Hepatocyte (in vitro differentiated cells): ENCODE measurements at regions not wholly inside any gene's neighbourhood (a gene's known extent, or its start where the extent isn't known, plus 50 kb on each side); places are given as distances from the start of the nearest gene placed in this dataset.

Experiments used
- CTCF ChIP-seq: fragments of 200-600 bp; sonication (generic); IDR thresholded peaks from 2 replicates; pipeline ENCODE4 v1.5.1; 2016; ENCODE audit warnings: antibody characterized with exemption, mild to moderate bottlenecking; ENCODE audit not compliant: poor library complexity
- EZH2phosphoT487 ChIP-seq: fragments of 200-600 bp; sonication (generic); IDR thresholded peaks from one replicate; pipeline ENCODE4 v1.6.1; 2018; ENCODE audit warnings: antibody characterized with exemption, mild to moderate bottlenecking, low read depth, moderate library complexity; ENCODE audit not compliant: unreplicated experiment, severe bottlenecking

- TF ChIP-seq CTCF (no peak), EZH2phosphoT487 (no peak)
Measured at GRCh38 chr2:234771980-234772732, 179.7 kb upstream of the SH3BP4 start.
